ENCODE measurements at regions not wholly inside any gene's neighbourhood (a gene's known extent, or its start where the extent isn't known, plus 50 kb on each side); places are given as distances from the start of the nearest gene placed in this dataset.

DNA sequence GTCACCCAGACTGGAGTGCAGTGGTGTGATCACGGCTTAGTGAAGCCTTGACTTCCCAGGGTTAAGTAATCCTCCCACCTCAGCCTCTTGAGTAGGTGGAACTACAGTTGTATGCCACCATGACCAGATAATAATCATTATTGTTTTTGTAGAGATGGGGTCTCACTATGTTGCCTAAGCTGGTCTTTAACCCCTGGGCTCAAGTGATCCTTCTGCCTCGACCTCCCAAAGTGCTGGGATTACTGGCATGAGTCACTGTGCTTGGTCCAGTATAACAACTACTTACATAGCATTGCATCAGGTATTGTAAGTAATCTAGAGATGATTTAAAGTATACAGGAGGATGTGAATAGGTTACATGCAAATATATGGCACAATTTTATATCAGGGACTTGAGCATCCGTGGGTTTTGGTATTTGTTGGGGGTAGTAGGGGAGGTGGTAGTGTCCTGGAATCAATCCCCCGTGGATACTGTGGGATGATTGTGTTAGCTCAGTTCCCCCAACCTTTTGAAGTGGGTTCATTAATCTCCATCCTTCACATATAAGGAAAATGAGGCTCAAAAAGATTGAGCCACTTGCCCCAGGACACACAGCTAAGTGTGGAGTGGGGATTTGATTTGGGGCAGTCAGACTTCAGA, 61.4 kb upstream of the CNIH3 start:
- RAD21 ChIA-PET (ENCODE audit: low non-redundant PET in 1 of 2, low total read pairs in 2 of 2, uncharacterized antibody in 2 of 2, unreplicated experiment in 2 of 2) = no interaction called here

DNA sequence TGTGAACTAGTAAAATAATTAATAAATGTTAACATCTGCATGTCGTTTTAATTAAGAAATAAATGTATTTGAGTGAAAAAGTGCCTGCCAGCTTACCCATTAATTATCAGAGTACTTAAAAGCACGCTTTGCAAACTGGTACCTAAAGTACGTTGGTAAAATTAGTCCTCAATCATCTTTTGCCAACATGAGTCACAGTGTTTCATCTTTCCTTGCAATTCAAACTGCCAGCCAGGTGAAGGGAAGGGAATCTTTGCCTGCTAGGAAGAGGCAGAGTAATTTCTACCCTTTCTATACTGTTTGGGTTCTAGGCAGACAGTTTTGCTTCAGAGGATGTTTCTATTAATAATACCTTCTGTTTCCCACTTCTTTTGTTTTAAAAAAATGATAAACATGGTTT, 57.2 kb upstream of the CNIH3 start:
- H2AFZ ChIP-seq (ENCODE audit: low read depth, low read length, poor library complexity, severe bottlenecking) = no peak overlapping the region
- H3K36me3 ChIP-seq (ENCODE audit: control insufficient read depth in 1 of 2, insufficient read depth in 2 of 2, low read length in 2 of 2) = no peaks in the 10 kb centered on the region
- H3K27me3 ChIP-seq (ENCODE audit: insufficient read depth, low read length) = no peaks in the 10 kb centered on the region
- H3K4me1 ChIP-seq (ENCODE audit: control insufficient read depth in 1 of 2, insufficient read depth in 2 of 2, low read length in 2 of 2) = no peaks in the 10 kb centered on the region
- intact Hi-C loops (cut with micrococcal nuclease) = no loop called here
- H3K4me2 ChIP-seq (ENCODE audit: low read length) = no peak overlapping the region
- ChIA-PET RAD21 (ENCODE audit: low non-redundant PET in 1 of 2, low total read pairs in 2 of 2, uncharacterized antibody in 2 of 2, unreplicated experiment in 2 of 2) (no interaction called here), POLR2A (no interaction called here), CTCF (no interaction called here)
- BruUV-seq (replicated peaks) = no TSS peak
- no peak overlapping the region for H3K9ac ChIP-seq (ENCODE audit: low read length)
- H3K27ac ChIP-seq (ENCODE audit: low read depth, low read length) = no peak overlapping the region
- DNase-seq (ENCODE audit: low read depth, low spot score) (no peak), ATAC-seq (no peak)
- H3K4me3 ChIP-seq (replicated peaks in 1 of 2; ENCODE audit: low read depth in 1 of 2, low read length in 2 of 2) = no peak overlapping the region
- no peaks in the 10 kb centered on the region for H4K20me1 ChIP-seq (ENCODE audit: insufficient read depth)
- no peaks in the 10 kb centered on the region for H3K79me2 ChIP-seq (ENCODE audit: insufficient read depth, low read length)
- no peaks in the 10 kb centered on the region for H3K9me3 ChIP-seq (ENCODE audit: control insufficient read depth in 1 of 2, insufficient read depth in 1 of 2, low read depth in 1 of 2, low read length in 2 of 2)
- H3K9me2 ChIP-seq (ENCODE audit: insufficient read depth) = no peaks in the 10 kb centered on the region
- TF ChIP-seq, protein P1, sequence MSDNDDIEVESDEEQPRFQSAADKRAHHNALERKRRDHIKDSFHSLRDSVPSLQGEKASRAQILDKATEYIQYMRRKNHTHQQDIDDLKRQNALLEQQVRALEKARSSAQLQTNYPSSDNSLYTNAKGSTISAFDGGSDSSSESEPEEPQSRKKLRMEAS (IDR thresholded peaks at IDR 0.05) = no peak
- TF ChIP-seq ZFX (IDR thresholded peaks at IDR 0.05) (no peak), EGR1 (IDR thresholded peaks at IDR 0.05; ENCODE audit: low read depth) (no peak), SIN3A (IDR thresholded peaks at IDR 0.05; ENCODE audit: low read depth) (no peak), CBX3 (IDR thresholded peaks at IDR 0.05; ENCODE audit: low read depth) (no peak), ZNF274 (IDR thresholded peaks at IDR 0.05; ENCODE audit: low read depth, low read length) (no peak), ELF1 (IDR thresholded peaks at IDR 0.05; ENCODE audit: borderline replicate concordance, low read depth) (no peak), YY1 (IDR thresholded peaks at IDR 0.05; ENCODE audit: extremely low read depth, insufficient replicate concordance, low read depth, low read length) (no peak), SRF (IDR thresholded peaks at IDR 0.05; ENCODE audit: low read depth) (no peak)
- TF ChIP-seq, protein P2, sequence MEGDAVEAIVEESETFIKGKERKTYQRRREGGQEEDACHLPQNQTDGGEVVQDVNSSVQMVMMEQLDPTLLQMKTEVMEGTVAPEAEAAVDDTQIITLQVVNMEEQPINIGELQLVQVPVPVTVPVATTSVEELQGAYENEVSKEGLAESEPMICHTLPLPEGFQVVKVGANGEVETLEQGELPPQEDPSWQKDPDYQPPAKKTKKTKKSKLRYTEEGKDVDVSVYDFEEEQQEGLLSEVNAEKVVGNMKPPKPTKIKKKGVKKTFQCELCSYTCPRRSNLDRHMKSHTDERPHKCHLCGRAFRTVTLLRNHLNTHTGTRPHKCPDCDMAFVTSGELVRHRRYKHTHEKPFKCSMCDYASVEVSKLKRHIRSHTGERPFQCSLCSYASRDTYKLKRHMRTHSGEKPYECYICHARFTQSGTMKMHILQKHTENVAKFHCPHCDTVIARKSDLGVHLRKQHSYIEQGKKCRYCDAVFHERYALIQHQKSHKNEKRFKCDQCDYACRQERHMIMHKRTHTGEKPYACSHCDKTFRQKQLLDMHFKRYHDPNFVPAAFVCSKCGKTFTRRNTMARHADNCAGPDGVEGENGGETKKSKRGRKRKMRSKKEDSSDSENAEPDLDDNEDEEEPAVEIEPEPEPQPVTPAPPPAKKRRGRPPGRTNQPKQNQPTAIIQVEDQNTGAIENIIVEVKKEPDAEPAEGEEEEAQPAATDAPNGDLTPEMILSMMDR (IDR thresholded peaks at IDR 0.05 in 2 of 3, conservative IDR thresholded peaks at IDR 0.05 in 1 of 3; ENCODE audit: borderline replicate concordance in 1 of 3, insufficient read depth in 1 of 3, low read depth in 2 of 3, low read length in 2 of 3) = no peak
- TF ChIP-seq, protein P3, sequence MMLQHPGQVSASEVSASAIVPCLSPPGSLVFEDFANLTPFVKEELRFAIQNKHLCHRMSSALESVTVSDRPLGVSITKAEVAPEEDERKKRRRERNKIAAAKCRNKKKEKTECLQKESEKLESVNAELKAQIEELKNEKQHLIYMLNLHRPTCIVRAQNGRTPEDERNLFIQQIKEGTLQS (IDR thresholded peaks at IDR 0.05) = no peak

More for the DNA sequence above, 61.4 kb upstream of the CNIH3 start:
- no peak for ATAC-seq
- CTCF ChIA-PET = no interaction called here
- Histone ChIP-seq H3K36me3 (ENCODE audit: control insufficient read depth in 1 of 2, insufficient read depth in 2 of 2, low read length in 2 of 2) (no peaks in the 10 kb centered on the region), H4K20me1 (ENCODE audit: insufficient read depth) (no peaks in the 10 kb centered on the region), H3K4me3 (replicated peaks in 1 of 2; ENCODE audit: low read depth in 1 of 2, low read length in 2 of 2) (no peak overlapping the region), H3K9ac (ENCODE audit: low read length) (no peak overlapping the region), H3K27me3 (ENCODE audit: insufficient read depth, low read length) (no peaks in the 10 kb centered on the region), H3K4me2 (ENCODE audit: low read length) (no peak overlapping the region), H3K9me3 (ENCODE audit: control insufficient read depth in 1 of 2, insufficient read depth in 1 of 2, low read depth in 1 of 2, low read length in 2 of 2) (no peaks in the 10 kb centered on the region), H3K9me2 (ENCODE audit: insufficient read depth) (no peaks in the 10 kb centered on the region), H3K27ac (ENCODE audit: low read depth, low read length) (no peak overlapping the region), H3K4me1 (ENCODE audit: control insufficient read depth in 1 of 2, insufficient read depth in 2 of 2, low read length in 2 of 2) (no peaks in the 10 kb centered on the region), H3K79me2 (ENCODE audit: insufficient read depth, low read length) (no peaks in the 10 kb centered on the region), H2AFZ (ENCODE audit: low read depth, low read length, poor library complexity, severe bottlenecking) (no peak overlapping the region)
- TF ChIP-seq EGR1 (IDR thresholded peaks at IDR 0.05; ENCODE audit: low read depth) (no peak), CEBPB (IDR thresholded peaks at IDR 0.05; ENCODE audit: low read depth) (peak; percentile 88), POLR2A (IDR thresholded peaks at IDR 0.05; ENCODE audit: borderline replicate concordance, extremely low read depth, insufficient read depth, insufficient read length) (no peak), TCF7L2 (IDR thresholded peaks at IDR 0.05; ENCODE audit: borderline replicate concordance, extremely low read depth, insufficient read depth, insufficient read length) (no peak), SP1 (IDR thresholded peaks at IDR 0.05; ENCODE audit: low read depth) (no peak; the same call in 1 of the 2 replicates), JUND (IDR thresholded peaks at IDR 0.05) (0 out of 2 replicates have a peak, but pooled peaks have one; percentile 23)
- TF ChIP-seq, protein P3 (IDR thresholded peaks at IDR 0.05) = no peak
- TF ChIP-seq, protein P4, sequence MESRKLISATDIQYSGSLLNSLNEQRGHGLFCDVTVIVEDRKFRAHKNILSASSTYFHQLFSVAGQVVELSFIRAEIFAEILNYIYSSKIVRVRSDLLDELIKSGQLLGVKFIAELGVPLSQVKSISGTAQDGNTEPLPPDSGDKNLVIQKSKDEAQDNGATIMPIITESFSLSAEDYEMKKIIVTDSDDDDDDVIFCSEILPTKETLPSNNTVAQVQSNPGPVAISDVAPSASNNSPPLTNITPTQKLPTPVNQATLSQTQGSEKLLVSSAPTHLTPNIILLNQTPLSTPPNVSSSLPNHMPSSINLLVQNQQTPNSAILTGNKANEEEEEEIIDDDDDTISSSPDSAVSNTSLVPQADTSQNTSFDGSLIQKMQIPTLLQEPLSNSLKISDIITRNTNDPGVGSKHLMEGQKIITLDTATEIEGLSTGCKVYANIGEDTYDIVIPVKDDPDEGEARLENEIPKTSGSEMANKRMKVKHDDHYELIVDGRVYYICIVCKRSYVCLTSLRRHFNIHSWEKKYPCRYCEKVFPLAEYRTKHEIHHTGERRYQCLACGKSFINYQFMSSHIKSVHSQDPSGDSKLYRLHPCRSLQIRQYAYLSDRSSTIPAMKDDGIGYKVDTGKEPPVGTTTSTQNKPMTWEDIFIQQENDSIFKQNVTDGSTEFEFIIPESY (IDR thresholded peaks at IDR 0.05; ENCODE audit: extremely low read depth, insufficient replicate concordance, low read length) = no peak
- intact Hi-C loops (cut with micrococcal nuclease) = no loop called here
- no TSS peak for BruUV-seq (replicated peaks)
- POLR2A ChIA-PET = interaction anchor here (2.3 kb wide), 1 partner anchor 12 kb away, joined by 6 read pairs; no protein-coding TSS in a partner anchor
- no peak for DNase-seq (ENCODE audit: low read depth, low spot score)
